DND-41 (cell line): ENCODE measurements at regions not wholly inside any gene's neighbourhood (a gene's known extent, or its start where the extent isn't known, plus 50 kb on each side); places are given as distances from the start of the nearest gene placed in this dataset.

Experiments used
- ATAC-seq: fragments of 200-7000 bp; cut with Tn5 transposase; 3 replicates; pipeline ENCODE4 v1.9.1; 2021; ENCODE audit warnings: low read depth; ENCODE audit not compliant: insufficient read depth
- DNase-seq: peaks from one replicate; pipeline ENCODE4 v3.0.0-alpha.2; 2020
- H2AFZ ChIP-seq: 2 replicates; pipeline ENCODE4 v1.6.0; 2012; ENCODE audit warnings: low read depth, low read length
- H3K27ac ChIP-seq: 2 replicates; pipeline ENCODE4 v1.5.1; 2012; ENCODE audit warnings: low read length, inconsistent platforms
- H3K27me3 ChIP-seq: fragments of 200-600 bp; sonication (generic); 2 replicates; pipeline ENCODE4 v1.6.0; 2012; ENCODE audit warnings: low read length, mild to moderate bottlenecking, inconsistent platforms; ENCODE audit not compliant: insufficient read depth, poor library complexity
- H3K36me3 ChIP-seq: 2 replicates; pipeline ENCODE4 v1.5.1; 2012; ENCODE audit warnings: low read length, inconsistent platforms; ENCODE audit not compliant: insufficient read depth
- H3K4me1 ChIP-seq: 2 replicates; pipeline ENCODE4 v1.5.1; 2012; ENCODE audit warnings: mild to moderate bottlenecking, low read length; ENCODE audit not compliant: insufficient read depth
- H3K4me2 ChIP-seq: 2 replicates; pipeline ENCODE4 v1.6.0; 2012; ENCODE audit warnings: mild to moderate bottlenecking, moderate library complexity, low read length, inconsistent platforms; ENCODE audit not compliant: insufficient read depth
- H3K4me3 ChIP-seq, 2 experiments: fragments of 200-600 bp in 1 of 2; shearing (Covaris generic) in 1 of 2; 2 replicates each; pipeline ENCODE4 v1.5.1; 2012 to 2016; ENCODE audit warnings: inconsistent platforms in 2 of 2, low read length in 2 of 2, mild to moderate bottlenecking in 2 of 2, low read depth in 1 of 2, moderate library complexity in 1 of 2
- H3K79me2 ChIP-seq: 2 replicates; pipeline ENCODE4 v1.6.0; 2012; ENCODE audit warnings: low read length, inconsistent platforms; ENCODE audit not compliant: insufficient read depth
- H3K9ac ChIP-seq: 2 replicates; pipeline ENCODE4 v1.6.0; 2012; ENCODE audit warnings: low read depth, mild to moderate bottlenecking, inconsistent platforms, low read length, moderate library complexity
- H3K9me3 ChIP-seq: 2 replicates; pipeline ENCODE4 v1.5.1; 2012; ENCODE audit warnings: low read length, moderate library complexity, mild to moderate bottlenecking, inconsistent platforms; ENCODE audit not compliant: insufficient read depth, severe bottlenecking
- H4K20me1 ChIP-seq: 2 replicates; pipeline ENCODE4 v1.6.0; 2012; ENCODE audit warnings: low read length; ENCODE audit not compliant: insufficient read depth
- EZH2 ChIP-seq: IDR thresholded peaks from 3 replicates; pipeline ENCODE4 v1.6.1; 2012; ENCODE audit warnings: borderline replicate concordance, low read depth, mild to moderate bottlenecking, moderate library complexity, low read length, inconsistent platforms; ENCODE audit not compliant: severe bottlenecking
- TF ChIP-seq, protein P1 (sequence below): IDR thresholded peaks from 2 replicates; pipeline ENCODE4 v1.5.1; 2012; ENCODE audit warnings: borderline replicate concordance, low read length, moderate library complexity, mild to moderate bottlenecking; ENCODE audit not compliant: poor library complexity, severe bottlenecking; ENCODE audit errors: extremely low read depth

DNA sequence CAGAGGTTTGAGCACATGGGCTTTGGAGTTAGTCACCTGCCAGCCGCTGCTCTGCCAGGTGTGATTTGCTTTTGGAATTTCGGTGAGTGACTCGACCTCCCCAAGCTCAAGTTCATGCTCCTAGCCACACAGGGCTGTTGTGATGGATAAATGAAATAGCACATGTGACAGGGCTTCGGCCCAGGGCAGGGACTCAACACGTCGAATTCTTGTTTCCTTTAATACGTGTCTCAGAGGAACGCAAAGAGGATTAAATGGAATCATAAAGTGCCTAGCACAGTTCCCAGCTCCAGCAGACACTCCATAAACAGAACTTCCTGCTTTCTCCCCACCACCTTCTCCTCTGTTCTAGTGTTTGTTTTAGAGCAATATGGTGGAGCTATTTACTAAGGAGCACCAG is 88.3 kb upstream of the CHST15 start:
- Histone ChIP-seq H4K20me1 (no peaks in the 10 kb centered on the region), H3K9ac (no peak overlapping the region), H3K79me2 (no peaks in the 10 kb centered on the region), H3K9me3 (no peaks in the 10 kb centered on the region), H2AFZ (no peak overlapping the region), H3K4me2 (no peak overlapping the region), H3K36me3 (no peaks in the 10 kb centered on the region), H3K27ac (no peak overlapping the region; the same call in 1 of the 2 replicates), H3K4me3 (no peak overlapping the region), H3K27me3 (no peaks in the 10 kb centered on the region), H3K4me1 (peaks cover 11% of the 10 kb centered on the region)
- DNase-seq (no peak), ATAC-seq (no peak)
- no peak for TF ChIP-seq EZH2
- TF ChIP-seq, protein P1, sequence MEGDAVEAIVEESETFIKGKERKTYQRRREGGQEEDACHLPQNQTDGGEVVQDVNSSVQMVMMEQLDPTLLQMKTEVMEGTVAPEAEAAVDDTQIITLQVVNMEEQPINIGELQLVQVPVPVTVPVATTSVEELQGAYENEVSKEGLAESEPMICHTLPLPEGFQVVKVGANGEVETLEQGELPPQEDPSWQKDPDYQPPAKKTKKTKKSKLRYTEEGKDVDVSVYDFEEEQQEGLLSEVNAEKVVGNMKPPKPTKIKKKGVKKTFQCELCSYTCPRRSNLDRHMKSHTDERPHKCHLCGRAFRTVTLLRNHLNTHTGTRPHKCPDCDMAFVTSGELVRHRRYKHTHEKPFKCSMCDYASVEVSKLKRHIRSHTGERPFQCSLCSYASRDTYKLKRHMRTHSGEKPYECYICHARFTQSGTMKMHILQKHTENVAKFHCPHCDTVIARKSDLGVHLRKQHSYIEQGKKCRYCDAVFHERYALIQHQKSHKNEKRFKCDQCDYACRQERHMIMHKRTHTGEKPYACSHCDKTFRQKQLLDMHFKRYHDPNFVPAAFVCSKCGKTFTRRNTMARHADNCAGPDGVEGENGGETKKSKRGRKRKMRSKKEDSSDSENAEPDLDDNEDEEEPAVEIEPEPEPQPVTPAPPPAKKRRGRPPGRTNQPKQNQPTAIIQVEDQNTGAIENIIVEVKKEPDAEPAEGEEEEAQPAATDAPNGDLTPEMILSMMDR, result no peak

DNA sequence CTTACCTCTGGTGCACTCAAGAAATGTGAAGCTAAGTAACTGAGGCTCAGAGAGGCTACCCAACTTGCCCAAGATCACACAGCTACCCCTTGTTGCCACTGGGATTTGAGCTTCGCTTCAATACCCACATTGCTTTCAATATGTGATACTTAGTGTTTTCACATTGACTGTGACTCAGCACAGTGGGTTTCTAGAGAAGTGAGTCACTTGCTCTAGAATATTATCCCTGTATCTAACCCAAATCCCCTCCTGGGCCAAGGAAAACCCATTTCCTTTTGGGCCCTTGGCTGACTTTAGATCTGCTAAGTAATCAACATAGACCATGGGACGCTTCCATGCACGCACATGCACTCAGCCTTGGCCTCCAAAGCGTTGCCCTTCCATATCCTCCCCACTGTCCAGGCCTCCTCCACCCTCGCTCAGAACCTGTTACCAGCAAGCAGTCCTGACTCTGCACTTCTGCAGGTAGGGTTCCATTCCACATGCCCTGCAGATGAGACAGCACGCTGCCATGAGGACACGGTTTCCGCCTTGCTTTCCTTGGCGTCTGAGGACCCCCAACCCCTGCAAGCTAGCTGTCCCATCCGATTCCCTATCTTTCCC is 87.7 kb upstream of the CHST15 start:
- TF ChIP-seq EZH2, result no peak
- TF ChIP-seq, protein P1, result no peak
- Histone ChIP-seq H3K79me2 (no peaks in the 10 kb centered on the region), H3K9ac (no peak overlapping the region), H3K36me3 (no peaks in the 10 kb centered on the region), H3K27ac (no peak overlapping the region; the same call in 1 of the 2 replicates), H3K4me3 (no peak overlapping the region), H3K4me1 (peaks cover 17% of the 10 kb centered on the region), H4K20me1 (no peaks in the 10 kb centered on the region), H2AFZ (no peak overlapping the region), H3K9me3 (no peaks in the 10 kb centered on the region), H3K27me3 (no peaks in the 10 kb centered on the region), H3K4me2 (no peak overlapping the region)
- DNase-seq (peak; percentile 1), ATAC-seq (no peak)

DNA sequence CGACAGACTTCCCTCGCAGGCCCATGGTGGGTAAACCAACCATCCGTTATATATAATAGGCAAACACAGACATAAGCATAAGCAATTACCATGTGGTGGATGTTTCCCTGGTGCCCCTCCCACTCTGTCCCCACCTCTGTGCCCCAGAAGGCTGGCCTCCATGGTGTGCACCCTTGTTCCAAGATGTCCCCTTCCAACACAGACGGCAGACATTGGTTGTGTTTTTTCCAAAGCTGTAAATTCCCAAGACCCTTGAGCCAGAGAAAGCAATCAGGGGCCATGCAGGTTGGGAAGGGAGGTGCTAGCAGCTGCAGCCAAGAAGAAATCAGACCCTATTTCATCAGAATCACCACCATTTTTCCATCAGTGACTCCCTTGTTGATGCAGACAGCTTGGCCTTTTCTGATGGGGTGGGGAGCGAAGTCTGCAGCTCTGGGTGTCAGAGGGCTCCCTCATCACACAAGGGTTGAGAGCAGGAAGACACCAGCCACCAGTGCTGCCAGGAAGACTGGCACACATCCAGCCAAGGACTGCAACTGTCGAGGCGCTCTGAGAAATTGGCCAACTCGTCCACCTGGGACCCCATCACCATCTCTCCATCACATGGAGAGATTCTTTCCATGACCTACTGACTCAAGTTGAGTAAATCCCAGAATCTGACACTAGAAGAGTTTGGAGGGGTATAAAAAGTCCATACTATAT is 86.8 kb upstream of the CHST15 start:
- Histone ChIP-seq H4K20me1 (no peaks in the 10 kb centered on the region), H3K36me3 (no peaks in the 10 kb centered on the region), H3K9me3 (no peaks in the 10 kb centered on the region), H3K4me3 (no peak overlapping the region), H3K4me2 (no peak overlapping the region), H3K9ac (no peak overlapping the region), H2AFZ (no peak overlapping the region), H3K4me1 (peaks cover 26% of the 10 kb centered on the region), H3K27me3 (no peaks in the 10 kb centered on the region), H3K79me2 (no peaks in the 10 kb centered on the region), H3K27ac (no peak overlapping the region)
- DNase-seq, result peak; percentile 2
- no peak for ATAC-seq
- TF ChIP-seq EZH2, result no peak
- TF ChIP-seq, protein P1, result no peak
